Esophagus squamous epithelium (tissue), 4 donors: ENCODE measurements at regions not wholly inside any gene's neighbourhood (a gene's known extent, or its start where the extent isn't known, plus 50 kb on each side); places are given as distances from the start of the nearest gene placed in this dataset.

ENCODE experiments used
- CTCF ChIP-seq, 6 experiments: fragments of 450-650 bp in 4 of 6; fragments of 200-600 bp in 2 of 6; sonication (generic) in 2 of 6; IDR thresholded peaks; one replicate each; pipeline ENCODE4 v1.5.1; 2016 to 2019; ENCODE audit warnings: antibody characterized with exemption in 6 of 6, mild to moderate bottlenecking in 4 of 6, moderate library complexity in 4 of 6
- POLR2A ChIP-seq, 4 donors: fragments of 450-650 bp; IDR thresholded peaks; one replicate each; pipeline ENCODE4 v1.6.1; 2017; ENCODE audit warnings: antibody characterized with exemption in 4 of 4, mild to moderate bottlenecking in 4 of 4, moderate library complexity in 3 of 4

- TF ChIP-seq CTCF (IDR thresholded peaks at IDR 0.05) (no peak), POLR2A (IDR thresholded peaks at IDR 0.05) (no peak)
Measured at GRCh38 chr3:166199491-166199890, 362.3 kb upstream of the BCHE start.
